ENCODE measurements at regions not wholly inside any gene's neighbourhood (a gene's known extent, or its start where the extent isn't known, plus 50 kb on each side); places are given as distances from the start of the nearest gene placed in this dataset.

DNA sequence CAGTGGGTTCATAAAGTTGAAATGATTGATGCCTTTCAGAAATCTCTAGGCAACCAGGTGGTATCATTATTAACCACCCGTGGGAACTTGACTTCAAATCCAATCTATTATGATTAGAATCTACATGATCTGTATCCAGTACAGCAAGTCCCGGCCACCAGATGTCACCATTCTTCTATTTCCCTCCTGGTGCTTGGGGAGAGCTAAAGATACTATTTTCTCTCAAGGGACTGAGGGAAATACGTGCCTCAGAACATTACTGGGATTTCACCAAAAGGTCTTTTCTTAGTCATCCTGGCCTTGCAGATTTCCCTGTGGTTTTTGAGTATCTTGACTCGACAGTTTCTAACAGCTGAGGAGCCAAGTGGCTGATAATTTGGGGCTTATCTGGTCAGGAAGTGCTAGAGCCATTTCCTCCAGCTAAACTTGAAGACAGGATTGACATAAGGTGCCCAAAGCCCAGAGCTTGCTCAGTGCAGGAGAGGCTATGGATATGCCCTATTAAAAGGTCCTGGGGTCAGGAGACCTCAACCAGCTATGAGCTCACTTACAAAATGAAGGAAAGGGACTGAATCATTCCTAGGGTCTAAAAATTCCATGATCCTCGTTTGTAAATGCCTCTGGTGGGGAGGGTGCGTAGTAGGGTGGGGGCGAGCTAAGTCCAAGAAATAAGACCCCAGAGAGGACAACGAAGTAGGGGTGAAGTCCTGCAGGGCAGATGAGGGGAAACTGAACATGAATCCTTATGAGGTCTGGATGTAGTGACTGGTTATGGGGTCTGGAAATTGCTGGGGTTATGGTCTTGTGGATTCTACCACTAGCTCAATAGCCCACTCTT lies 135.4 kb upstream of the MGAT5 start:
- H3K4me1 ChIP-seq (ENCODE audit: low read length) = peaks cover 16% of the 10 kb centered on the region
- no peak overlapping the region for H2AFZ ChIP-seq (ENCODE audit: low read depth, low read length)
- H3K4me2 ChIP-seq (ENCODE audit: low read length) = peak overlapping the region; percentile 99
- no peaks in the 10 kb centered on the region for H3K9me3 ChIP-seq (ENCODE audit: insufficient read depth, low read length)
- H3K27me3 ChIP-seq (ENCODE audit: low read depth, low read length) = peaks cover 48% of the 10 kb centered on the region
- peak; percentile 86 for TF ChIP-seq EZH2phosphoT487 (IDR thresholded peaks at IDR 0.05; ENCODE audit: low read depth)
- TF ChIP-seq, protein P1, sequence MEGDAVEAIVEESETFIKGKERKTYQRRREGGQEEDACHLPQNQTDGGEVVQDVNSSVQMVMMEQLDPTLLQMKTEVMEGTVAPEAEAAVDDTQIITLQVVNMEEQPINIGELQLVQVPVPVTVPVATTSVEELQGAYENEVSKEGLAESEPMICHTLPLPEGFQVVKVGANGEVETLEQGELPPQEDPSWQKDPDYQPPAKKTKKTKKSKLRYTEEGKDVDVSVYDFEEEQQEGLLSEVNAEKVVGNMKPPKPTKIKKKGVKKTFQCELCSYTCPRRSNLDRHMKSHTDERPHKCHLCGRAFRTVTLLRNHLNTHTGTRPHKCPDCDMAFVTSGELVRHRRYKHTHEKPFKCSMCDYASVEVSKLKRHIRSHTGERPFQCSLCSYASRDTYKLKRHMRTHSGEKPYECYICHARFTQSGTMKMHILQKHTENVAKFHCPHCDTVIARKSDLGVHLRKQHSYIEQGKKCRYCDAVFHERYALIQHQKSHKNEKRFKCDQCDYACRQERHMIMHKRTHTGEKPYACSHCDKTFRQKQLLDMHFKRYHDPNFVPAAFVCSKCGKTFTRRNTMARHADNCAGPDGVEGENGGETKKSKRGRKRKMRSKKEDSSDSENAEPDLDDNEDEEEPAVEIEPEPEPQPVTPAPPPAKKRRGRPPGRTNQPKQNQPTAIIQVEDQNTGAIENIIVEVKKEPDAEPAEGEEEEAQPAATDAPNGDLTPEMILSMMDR (IDR thresholded peaks at IDR 0.05; ENCODE audit: low read depth, low read length) = peak; percentile 91
- no peaks in the 10 kb centered on the region for H3K36me3 ChIP-seq (replicated peaks; ENCODE audit: low read depth, low read length)
- H3K79me2 ChIP-seq (ENCODE audit: low read length) = peaks cover 21% of the 10 kb centered on the region
- no peak overlapping the region for H3K27ac ChIP-seq (ENCODE audit: low read length)
- H4K20me1 ChIP-seq (ENCODE audit: insufficient read depth, low read length) = peaks cover 22% of the 10 kb centered on the region
- no peak overlapping the region for H3K9ac ChIP-seq (ENCODE audit: low read length)
- peak overlapping the region; percentile 89 for H3K4me3 ChIP-seq (ENCODE audit: low read length)

GRCh38 chr2:134119117-134119712 lies 134.7 kb upstream of the MGAT5 start:
- Histone ChIP-seq H3K4me3 (ENCODE audit: low read length) (peak overlapping the region; percentile 89), H3K27me3 (ENCODE audit: low read depth, low read length) (peaks cover 41% of the 10 kb centered on the region), H3K4me1 (ENCODE audit: low read length) (peaks cover 16% of the 10 kb centered on the region), H3K27ac (ENCODE audit: low read length) (no peak overlapping the region), H3K9me3 (ENCODE audit: insufficient read depth, low read length) (no peaks in the 10 kb centered on the region), H3K9ac (ENCODE audit: low read length) (no peak overlapping the region), H3K79me2 (ENCODE audit: low read length) (peaks cover 26% of the 10 kb centered on the region), H3K36me3 (replicated peaks; ENCODE audit: low read depth, low read length) (no peaks in the 10 kb centered on the region), H2AFZ (ENCODE audit: low read depth, low read length) (peak overlapping the region; percentile 65; the same call in 1 of the 2 replicates), H3K4me2 (ENCODE audit: low read length) (peak overlapping the region; percentile 99), H4K20me1 (ENCODE audit: insufficient read depth, low read length) (peaks cover 28% of the 10 kb centered on the region)
- TF ChIP-seq, protein P1 (IDR thresholded peaks at IDR 0.05; ENCODE audit: low read depth, low read length) = no peak
- TF ChIP-seq EZH2phosphoT487 (IDR thresholded peaks at IDR 0.05; ENCODE audit: low read depth) = no peak

GRCh38 chr2:134119713-134120405 lies 134.0 kb upstream of the MGAT5 start:
- Histone ChIP-seq H2AFZ (ENCODE audit: low read depth, low read length) (peak overlapping the region; percentile 82), H3K4me1 (ENCODE audit: low read length) (peaks cover 16% of the 10 kb centered on the region), H3K9me3 (ENCODE audit: insufficient read depth, low read length) (no peaks in the 10 kb centered on the region), H3K27ac (ENCODE audit: low read length) (peak overlapping the region; percentile 65), H3K79me2 (ENCODE audit: low read length) (peaks cover 30% of the 10 kb centered on the region), H3K27me3 (ENCODE audit: low read depth, low read length) (peaks cover 34% of the 10 kb centered on the region), H3K9ac (ENCODE audit: low read length) (peak overlapping the region; percentile 76), H3K4me3 (ENCODE audit: low read length) (peak overlapping the region; percentile 89), H3K4me2 (ENCODE audit: low read length) (peak overlapping the region; percentile 99), H4K20me1 (ENCODE audit: insufficient read depth, low read length) (peaks cover 33% of the 10 kb centered on the region), H3K36me3 (replicated peaks; ENCODE audit: low read depth, low read length) (no peaks in the 10 kb centered on the region)
- TF ChIP-seq, protein P1 (IDR thresholded peaks at IDR 0.05; ENCODE audit: low read depth, low read length) = no peak
- TF ChIP-seq EZH2phosphoT487 (IDR thresholded peaks at IDR 0.05; ENCODE audit: low read depth) = no peak

- Histone ChIP-seq H3K4me3 (ENCODE audit: low read length) (peak overlapping the region; percentile 89), H3K9ac (ENCODE audit: low read length) (peak overlapping the region; percentile 76), H3K4me1 (ENCODE audit: low read length) (peaks cover 16% of the 10 kb centered on the region), H3K9me3 (ENCODE audit: insufficient read depth, low read length) (no peaks in the 10 kb centered on the region), H4K20me1 (ENCODE audit: insufficient read depth, low read length) (peaks cover 37% of the 10 kb centered on the region), H3K27me3 (ENCODE audit: low read depth, low read length) (peaks cover 29% of the 10 kb centered on the region), H3K36me3 (replicated peaks; ENCODE audit: low read depth, low read length) (no peaks in the 10 kb centered on the region), H2AFZ (ENCODE audit: low read depth, low read length) (peak overlapping the region; percentile 33; the same call in 1 of the 2 replicates), H3K4me2 (ENCODE audit: low read length) (peak overlapping the region; percentile 78), H3K27ac (ENCODE audit: low read length) (peak overlapping the region; percentile 65), H3K79me2 (ENCODE audit: low read length) (peaks cover 30% of the 10 kb centered on the region)
- TF ChIP-seq, protein P1 (IDR thresholded peaks at IDR 0.05; ENCODE audit: low read depth, low read length) = no peak
- TF ChIP-seq EZH2phosphoT487 (IDR thresholded peaks at IDR 0.05; ENCODE audit: low read depth) = no peak
Observed at GRCh38 chr2:134120406-134120732, 133.5 kb upstream of the MGAT5 start.

All from OCI-LY3 (cell line).